GM12874 (cell line): ENCODE measurements at regions not wholly inside any gene's neighbourhood (a gene's known extent, or its start where the extent isn't known, plus 50 kb on each side); places are given as distances from the start of the nearest gene placed in this dataset.

Experiments
- CTCF ChIP-seq: IDR thresholded peaks from 2 replicates; pipeline ENCODE4 v1.5.1; 2011; ENCODE audit warnings: low read depth, mild to moderate bottlenecking, control low read depth, low read length, moderate library complexity; ENCODE audit not compliant: insufficient read depth

DNA sequence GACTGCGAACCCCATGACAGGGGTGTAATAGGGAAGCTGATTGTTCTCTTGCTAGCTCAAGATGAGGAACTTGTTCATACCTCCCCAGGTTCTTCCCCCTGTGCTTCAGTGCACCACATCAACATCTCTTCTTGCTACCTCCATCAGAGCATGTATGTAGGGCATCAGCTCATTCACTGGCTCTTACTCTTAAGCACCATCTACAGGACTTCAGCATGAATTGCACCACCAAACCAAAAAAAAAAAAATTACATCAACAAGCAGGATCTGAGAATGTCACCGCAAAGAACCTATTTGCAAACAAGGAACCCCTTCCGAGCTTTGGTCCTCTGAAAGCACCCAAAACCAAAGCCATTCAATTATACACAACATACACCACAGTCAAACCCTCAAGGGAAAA is 2226.5 kb upstream of the RAG2 start:
- no peak for TF ChIP-seq CTCF

DNA sequence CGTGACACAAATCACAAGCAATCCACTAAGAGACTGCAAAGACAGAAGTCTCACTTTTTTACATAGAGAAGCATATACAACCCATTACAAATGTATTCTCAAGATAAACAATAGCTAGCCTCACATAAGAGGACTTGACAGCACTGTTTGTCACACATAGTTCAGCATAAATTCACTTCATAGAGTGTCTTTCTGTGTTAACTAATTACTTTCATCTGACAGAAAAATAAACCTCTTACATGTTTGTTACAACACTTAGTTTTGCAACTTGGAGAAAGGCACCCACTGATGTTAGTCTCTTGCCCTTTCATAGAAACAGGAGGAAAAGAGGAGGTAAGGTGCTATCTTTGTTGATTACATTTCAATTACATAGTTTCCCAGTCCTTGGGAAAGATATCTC is 2221.9 kb upstream of the RAG2 start:
- no peak for TF ChIP-seq CTCF

DNA sequence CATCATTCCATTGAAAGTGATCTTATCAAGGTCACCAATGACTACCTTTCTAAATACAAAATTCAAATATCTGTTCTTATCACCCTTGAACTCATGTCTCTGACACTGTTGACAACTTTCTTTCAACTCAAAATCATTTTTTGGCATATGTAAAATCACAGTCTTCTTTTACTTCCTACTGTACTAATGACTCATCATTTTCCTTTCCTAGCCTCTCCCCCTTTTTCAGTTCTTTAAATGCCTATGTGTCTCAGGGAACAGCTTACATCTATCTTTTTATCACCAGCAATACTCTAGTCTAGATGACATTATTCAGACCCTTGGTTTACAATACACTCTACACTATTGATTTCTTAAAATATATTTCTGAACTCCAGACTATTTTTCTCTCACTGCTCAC is 2220.7 kb upstream of the RAG2 start:
- no peak for TF ChIP-seq CTCF

GRCh38 chr11:38814670-38815069 is 2216.6 kb upstream of the RAG2 start:
- no peak for TF ChIP-seq CTCF

- no peak for TF ChIP-seq CTCF
These were observed 2211.5 kb upstream of the RAG2 start for GRCh38 chr11:38809521-38809920.

DNA sequence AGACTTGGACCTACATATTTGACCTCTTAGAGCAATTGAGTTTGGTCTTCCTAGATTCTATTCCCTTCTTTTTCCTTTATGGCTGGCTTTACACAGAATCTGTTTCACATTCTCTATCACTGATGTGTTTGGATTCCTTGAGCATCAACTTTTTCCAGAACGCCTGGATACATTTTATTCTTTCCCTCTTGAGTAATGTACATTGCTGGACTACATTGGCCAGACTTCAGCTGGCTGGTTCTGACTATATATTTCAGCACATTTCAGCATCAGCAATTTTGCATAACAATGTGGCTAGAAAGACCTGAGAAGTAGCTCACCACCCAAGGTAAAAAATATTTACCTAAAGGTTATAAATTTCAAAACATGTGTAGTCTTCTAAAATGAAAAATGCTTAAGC is 2198.2 kb upstream of the RAG2 start:
- TF ChIP-seq CTCF = no peak

DNA sequence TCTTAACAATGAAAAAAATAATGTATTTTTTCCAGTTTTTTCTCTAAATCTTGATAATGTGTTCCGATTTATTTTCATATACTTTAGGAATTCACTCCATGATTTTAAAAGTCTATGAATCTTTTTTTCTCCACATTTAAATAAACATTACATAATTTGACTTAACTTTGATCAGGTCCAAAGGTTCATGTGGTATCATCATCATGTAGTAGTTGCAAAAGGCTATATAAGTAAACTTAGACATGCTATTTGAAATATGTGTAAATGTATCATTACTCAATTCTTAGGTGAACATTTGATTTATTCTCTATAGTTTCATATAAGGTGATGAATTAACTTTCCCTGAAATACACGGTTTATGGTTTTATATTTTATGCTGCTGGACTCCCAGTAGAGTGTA is 2197.0 kb upstream of the RAG2 start:
- TF ChIP-seq CTCF = no peak
